ENCODE measurements at regions not wholly inside any gene's neighbourhood (a gene's known extent, or its start where the extent isn't known, plus 50 kb on each side); places are given as distances from the start of the nearest gene placed in this dataset.

- no peak for DNase-seq
- TF ChIP-seq CTCF (IDR thresholded peaks at IDR 0.05; ENCODE audit: borderline replicate concordance), result no peak
- Histone ChIP-seq H3K4me3 (no peak overlapping the region), H3K27me3 (ENCODE audit: low read depth) (peaks cover 3% of the 10 kb centered on the region), H3K36me3 (no peaks in the 10 kb centered on the region), H3K4me1 (peaks cover 5% of the 10 kb centered on the region), H3K9me3 (replicated peaks) (no peaks in the 10 kb centered on the region), H3K27ac (replicated peaks) (no peak overlapping the region)
- intact Hi-C loops (cut with micrococcal nuclease), result no loop called here
Measured at GRCh38 chr3:139117136-139117675, 72.5 kb upstream of the PRR23C start.

- no peaks in the 10 kb centered on the region for H3K9me3 ChIP-seq (replicated peaks)
- H3K27ac ChIP-seq (replicated peaks), result no peak overlapping the region
- peaks cover 5% of the 10 kb centered on the region for H3K4me1 ChIP-seq
- intact Hi-C loops (cut with micrococcal nuclease), result no loop called here
- no peak for DNase-seq
- no peak for TF ChIP-seq CTCF (IDR thresholded peaks at IDR 0.05; ENCODE audit: borderline replicate concordance)
- no peaks in the 10 kb centered on the region for H3K27me3 ChIP-seq (ENCODE audit: low read depth)
- no peak overlapping the region for H3K4me3 ChIP-seq
- H3K36me3 ChIP-seq, result no peaks in the 10 kb centered on the region
Measured at GRCh38 chr3:139117883-139118760, 73.4 kb upstream of the PRR23C start.

- Histone ChIP-seq H3K36me3 (no peaks in the 10 kb centered on the region), H3K27ac (replicated peaks) (no peak overlapping the region), H3K9me3 (replicated peaks) (no peaks in the 10 kb centered on the region), H3K4me1 (peaks cover 5% of the 10 kb centered on the region), H3K4me3 (no peak overlapping the region), H3K27me3 (ENCODE audit: low read depth) (no peaks in the 10 kb centered on the region)
- no peak for TF ChIP-seq CTCF (IDR thresholded peaks at IDR 0.05; ENCODE audit: borderline replicate concordance)
- intact Hi-C loops (cut with micrococcal nuclease), result no loop called here
- DNase-seq, result no peak
Measured at GRCh38 chr3:139118835-139119234, 74.1 kb upstream of the PRR23C start.

- DNase-seq, result no peak
- Histone ChIP-seq H3K9me3 (replicated peaks) (no peaks in the 10 kb centered on the region), H3K27ac (replicated peaks) (no peak overlapping the region), H3K27me3 (ENCODE audit: low read depth) (no peaks in the 10 kb centered on the region), H3K36me3 (no peaks in the 10 kb centered on the region), H3K4me3 (no peak overlapping the region), H3K4me1 (peaks cover 5% of the 10 kb centered on the region)
- intact Hi-C loops (cut with micrococcal nuclease), result no loop called here
- TF ChIP-seq CTCF (IDR thresholded peaks at IDR 0.05; ENCODE audit: borderline replicate concordance), result no peak
Measured at GRCh38 chr3:139119331-139120025, 74.8 kb upstream of the PRR23C start.

GRCh38 chr3:139120086-139121056 is 75.7 kb upstream of the PRR23C start:
- no peaks in the 10 kb centered on the region for H3K27me3 ChIP-seq (ENCODE audit: low read depth)

More at GRCh38 chr3:139120086-139121056, 75.7 kb upstream of the PRR23C start:
- Histone ChIP-seq H3K27ac (replicated peaks) (no peak overlapping the region), H3K4me1 (peaks cover 5% of the 10 kb centered on the region), H3K9me3 (replicated peaks) (no peaks in the 10 kb centered on the region), H3K36me3 (no peaks in the 10 kb centered on the region), H3K4me3 (no peak overlapping the region)
- DNase-seq, result no peak
- no peak for TF ChIP-seq CTCF (IDR thresholded peaks at IDR 0.05; ENCODE audit: borderline replicate concordance)
- intact Hi-C loops (cut with micrococcal nuclease), result no loop called here
